ENCODE measurements at regions not wholly inside any gene's neighbourhood (a gene's known extent, or its start where the extent isn't known, plus 50 kb on each side); places are given as distances from the start of the nearest gene placed in this dataset.

- no peaks in the 10 kb centered on the region for H3K36me3 Mint-ChIP-seq (ENCODE audit: low read depth)
- no peaks in the 10 kb centered on the region for H3K4me1 Mint-ChIP-seq (ENCODE audit: low read depth)
- Histone ChIP-seq H3K27me3 (ENCODE audit: control insufficient read depth in 1 of 2, insufficient read depth in 2 of 2, low read length in 2 of 2) (no peaks in the 10 kb centered on the region), H3K4me3 (ENCODE audit: low read length) (no peak overlapping the region), H3K9me3 (ENCODE audit: control insufficient read depth in 1 of 2, insufficient read depth in 1 of 2, low read length in 2 of 2) (no peaks in the 10 kb centered on the region), H3K27ac (ENCODE audit: low read depth in 1 of 2, low read length in 2 of 2) (no peak overlapping the region), H3K4me1 (ENCODE audit: insufficient read depth, low read length) (no peaks in the 10 kb centered on the region), H3K36me3 (ENCODE audit: insufficient read depth, low read length) (no peaks in the 10 kb centered on the region)
- no peaks in the 10 kb centered on the region for H3K9me3 Mint-ChIP-seq
- CTCF ChIA-PET = no interaction called here
- TF ChIP-seq CTCF (IDR thresholded peaks at IDR 0.05) = no peak
- intact Hi-C loops (cut with DNase I, micrococcal nuclease) = no loop called here
- ATAC-seq (ENCODE audit: poor library complexity) (no peak), DNase-seq (no peak)
- H3K4me3 Mint-ChIP-seq = no peak overlapping the region
- POLR2A ChIA-PET = no interaction called here
- H3K27ac Mint-ChIP-seq = no peak overlapping the region
- H3K27me3 Mint-ChIP-seq = no peaks in the 10 kb centered on the region
Measured at GRCh38 chr2:33784488-33784887, 185.4 kb upstream of the FAM98A start.

GRCh38 chr2:33782395-33783230 is 183.5 kb upstream of the FAM98A start:
- Mint-ChIP-seq H3K27me3 (no peaks in the 10 kb centered on the region), H3K4me3 (no peak overlapping the region), H3K36me3 (ENCODE audit: low read depth) (no peaks in the 10 kb centered on the region), H3K4me1 (ENCODE audit: low read depth) (no peaks in the 10 kb centered on the region), H3K9me3 (no peaks in the 10 kb centered on the region), H3K27ac (no peak overlapping the region)
- intact Hi-C loops (cut with DNase I, micrococcal nuclease) = no loop called here
- H3K27me3 ChIP-seq (ENCODE audit: control insufficient read depth in 1 of 2, insufficient read depth in 2 of 2, low read length in 2 of 2) = no peaks in the 10 kb centered on the region
- peak in 1 of 14 experiments; percentile 0 for DNase-seq
- no peak overlapping the region for H3K27ac ChIP-seq (ENCODE audit: low read depth in 1 of 2, low read length in 2 of 2)
- H3K9me3 ChIP-seq (ENCODE audit: control insufficient read depth in 1 of 2, insufficient read depth in 1 of 2, low read length in 2 of 2) = no peaks in the 10 kb centered on the region
- no peak overlapping the region for H3K4me3 ChIP-seq (ENCODE audit: low read length)
- CTCF ChIA-PET = interaction anchor here (0.7 kb wide), 1 partner anchor 19 kb away, joined by 3 read pairs; no protein-coding TSS in a partner anchor
- no peak for TF ChIP-seq CTCF (IDR thresholded peaks at IDR 0.05)
- no peaks in the 10 kb centered on the region for H3K4me1 ChIP-seq (ENCODE audit: insufficient read depth, low read length)
- ATAC-seq (ENCODE audit: poor library complexity) = no peak
- H3K36me3 ChIP-seq (ENCODE audit: insufficient read depth, low read length) = no peaks in the 10 kb centered on the region
- POLR2A ChIA-PET = no interaction called here

- H3K27me3 Mint-ChIP-seq = no peaks in the 10 kb centered on the region
- Histone ChIP-seq H3K36me3 (ENCODE audit: insufficient read depth, low read length) (no peaks in the 10 kb centered on the region), H3K27me3 (ENCODE audit: control insufficient read depth in 1 of 2, insufficient read depth in 2 of 2, low read length in 2 of 2) (no peaks in the 10 kb centered on the region), H3K4me1 (ENCODE audit: insufficient read depth, low read length) (no peaks in the 10 kb centered on the region), H3K9me3 (ENCODE audit: control insufficient read depth in 1 of 2, insufficient read depth in 1 of 2, low read length in 2 of 2) (peaks cover 0 to 5% of the 10 kb centered on the region in 2 experiments), H3K27ac (ENCODE audit: low read depth in 1 of 2, low read length in 2 of 2) (no peak overlapping the region), H3K4me3 (ENCODE audit: low read length) (no peak overlapping the region)
- no peak overlapping the region for H3K4me3 Mint-ChIP-seq
- CTCF ChIA-PET = no interaction called here
- H3K36me3 Mint-ChIP-seq (ENCODE audit: low read depth) = no peaks in the 10 kb centered on the region
- DNase-seq = no peak
- POLR2A ChIA-PET = no interaction called here
- intact Hi-C loops (cut with DNase I, micrococcal nuclease) = no loop called here
- no peak for ATAC-seq (ENCODE audit: poor library complexity)
- H3K4me1 Mint-ChIP-seq (ENCODE audit: low read depth) = no peaks in the 10 kb centered on the region
- H3K27ac Mint-ChIP-seq = no peak overlapping the region
- no peaks in the 10 kb centered on the region for H3K9me3 Mint-ChIP-seq
- no peak for TF ChIP-seq CTCF (IDR thresholded peaks at IDR 0.05)
Measured at GRCh38 chr2:33777786-33778185, 178.7 kb upstream of the FAM98A start.

All from CD4-positive, alpha-beta T cell (primary cell).